ENCODE measurements at regions not wholly inside any gene's neighbourhood (a gene's known extent, or its start where the extent isn't known, plus 50 kb on each side); places are given as distances from the start of the nearest gene placed in this dataset.

GRCh38 chr15:69609176-69609575 is 156.6 kb downstream of the RPLP1 start:
- TF ChIP-seq NFIC (IDR thresholded peaks at IDR 0.05): no peak
- TF ChIP-seq TAF1 (IDR thresholded peaks at IDR 0.05; ENCODE audit: low read depth): no peak
- TF ChIP-seq FOXM1 (IDR thresholded peaks at IDR 0.05; ENCODE audit: borderline replicate concordance, low read depth): no peak
- TF ChIP-seq MAX (IDR thresholded peaks at IDR 0.05): no peak
- TF ChIP-seq RAD21 (IDR thresholded peaks at IDR 0.05; ENCODE audit: low read depth): no peak
- TF ChIP-seq YY1 (IDR thresholded peaks at IDR 0.05; ENCODE audit: low read depth): no peak
- no peak for TF ChIP-seq CEBPB (IDR thresholded peaks at IDR 0.05)
- TF ChIP-seq REST (IDR thresholded peaks at IDR 0.05; ENCODE audit: low read depth): no peak
- no peak for TF ChIP-seq TCF12 (IDR thresholded peaks at IDR 0.05; ENCODE audit: low read depth)
- no peak for TF ChIP-seq USF1 (IDR thresholded peaks at IDR 0.05)
- TF ChIP-seq TEAD4 (IDR thresholded peaks at IDR 0.05): no peak
- TF ChIP-seq EP300 (IDR thresholded peaks at IDR 0.05; ENCODE audit: borderline replicate concordance): no peak

All from Ishikawa (cell line).